Fibroblast of pulmonary artery (primary cell): ENCODE measurements at regions not wholly inside any gene's neighbourhood (a gene's known extent, or its start where the extent isn't known, plus 50 kb on each side); places are given as distances from the start of the nearest gene placed in this dataset.
A peak's percentile ranks its signal among the peaks of the same experiment; 100 is the strongest.

Experiments used
- DNase-seq: peaks from one replicate; pipeline ENCODE4 v3.0.0-alpha.2; 2010; ENCODE audit warnings: low read depth
- H3K4me3 ChIP-seq: replicated peaks from 2 replicates; pipeline ENCODE4 v1.5.1; 2011; ENCODE audit warnings: low read depth, mild to moderate bottlenecking, control low read depth, low read length, moderate library complexity
- CTCF ChIP-seq: IDR thresholded peaks from 2 replicates; pipeline ENCODE4 v1.5.1; 2011; ENCODE audit warnings: mild to moderate bottlenecking, control low read depth, low read length, inconsistent platforms; ENCODE audit errors: missing control alignments

GRCh38 chr2:166676716-166677115, 182.7 kb upstream of the SCN7A start:
- no peak for TF ChIP-seq CTCF
- no peak overlapping the region for H3K4me3 ChIP-seq
- no peak for DNase-seq

GRCh38 chr2:166675553-166675952, 181.5 kb upstream of the SCN7A start:
- H3K4me3 ChIP-seq: no peak overlapping the region
- DNase-seq: no peak
- no peak for TF ChIP-seq CTCF

- no peak for TF ChIP-seq CTCF
- no peak overlapping the region for H3K4me3 ChIP-seq
- no peak for DNase-seq
Measured at GRCh38 chr2:166673986-166674385, 179.9 kb upstream of the SCN7A start.

- no peak for TF ChIP-seq CTCF
- DNase-seq: peak; percentile 10
- no peak overlapping the region for H3K4me3 ChIP-seq
Measured at GRCh38 chr2:166671801-166672200, 177.8 kb upstream of the SCN7A start.

- no peak for TF ChIP-seq CTCF
- no peak overlapping the region for H3K4me3 ChIP-seq
- peak; percentile 48 for DNase-seq
Measured at GRCh38 chr2:166671235-166671634, 177.2 kb upstream of the SCN7A start.

GRCh38 chr2:166665991-166666940, 172.2 kb upstream of the SCN7A start:
- TF ChIP-seq CTCF: no peak
- no peak overlapping the region for H3K4me3 ChIP-seq
- peak; percentile 71 for DNase-seq

GRCh38 chr2:166661824-166662223, 167.8 kb upstream of the SCN7A start:
- DNase-seq: no peak
- H3K4me3 ChIP-seq: no peak overlapping the region
- no peak for TF ChIP-seq CTCF
